DND-41 (cell line): ENCODE measurements at regions not wholly inside any gene's neighbourhood (a gene's known extent, or its start where the extent isn't known, plus 50 kb on each side); places are given as distances from the start of the nearest gene placed in this dataset.

ENCODE experiments used
- ATAC-seq: fragments of 200-7000 bp; cut with Tn5 transposase; 3 replicates; pipeline ENCODE4 v1.9.1; 2021; ENCODE audit warnings: low read depth; ENCODE audit not compliant: insufficient read depth
- DNase-seq: peaks from one replicate; pipeline ENCODE4 v3.0.0-alpha.2; 2020
- H2AFZ ChIP-seq: 2 replicates; pipeline ENCODE4 v1.6.0; 2012; ENCODE audit warnings: low read depth, low read length
- H3K27ac ChIP-seq: 2 replicates; pipeline ENCODE4 v1.5.1; 2012; ENCODE audit warnings: low read length, inconsistent platforms
- H3K27me3 ChIP-seq: fragments of 200-600 bp; sonication (generic); 2 replicates; pipeline ENCODE4 v1.6.0; 2012; ENCODE audit warnings: low read length, mild to moderate bottlenecking, inconsistent platforms; ENCODE audit not compliant: insufficient read depth, poor library complexity
- H3K36me3 ChIP-seq: 2 replicates; pipeline ENCODE4 v1.5.1; 2012; ENCODE audit warnings: low read length, inconsistent platforms; ENCODE audit not compliant: insufficient read depth
- H3K4me1 ChIP-seq: 2 replicates; pipeline ENCODE4 v1.5.1; 2012; ENCODE audit warnings: mild to moderate bottlenecking, low read length; ENCODE audit not compliant: insufficient read depth
- H3K4me2 ChIP-seq: 2 replicates; pipeline ENCODE4 v1.6.0; 2012; ENCODE audit warnings: mild to moderate bottlenecking, moderate library complexity, low read length, inconsistent platforms; ENCODE audit not compliant: insufficient read depth
- H3K4me3 ChIP-seq, 2 experiments: fragments of 200-600 bp in 1 of 2; shearing (Covaris generic) in 1 of 2; 2 replicates each; pipeline ENCODE4 v1.5.1; 2012 to 2016; ENCODE audit warnings: inconsistent platforms in 2 of 2, low read length in 2 of 2, mild to moderate bottlenecking in 2 of 2, low read depth in 1 of 2, moderate library complexity in 1 of 2
- H3K79me2 ChIP-seq: 2 replicates; pipeline ENCODE4 v1.6.0; 2012; ENCODE audit warnings: low read length, inconsistent platforms; ENCODE audit not compliant: insufficient read depth
- H3K9ac ChIP-seq: 2 replicates; pipeline ENCODE4 v1.6.0; 2012; ENCODE audit warnings: low read depth, mild to moderate bottlenecking, inconsistent platforms, low read length, moderate library complexity
- H3K9me3 ChIP-seq: 2 replicates; pipeline ENCODE4 v1.5.1; 2012; ENCODE audit warnings: low read length, moderate library complexity, mild to moderate bottlenecking, inconsistent platforms; ENCODE audit not compliant: insufficient read depth, severe bottlenecking
- H4K20me1 ChIP-seq: 2 replicates; pipeline ENCODE4 v1.6.0; 2012; ENCODE audit warnings: low read length; ENCODE audit not compliant: insufficient read depth
- EZH2 ChIP-seq: IDR thresholded peaks from 3 replicates; pipeline ENCODE4 v1.6.1; 2012; ENCODE audit warnings: borderline replicate concordance, low read depth, mild to moderate bottlenecking, moderate library complexity, low read length, inconsistent platforms; ENCODE audit not compliant: severe bottlenecking
- TF ChIP-seq, protein P1 (sequence below): IDR thresholded peaks from 2 replicates; pipeline ENCODE4 v1.5.1; 2012; ENCODE audit warnings: borderline replicate concordance, low read length, moderate library complexity, mild to moderate bottlenecking; ENCODE audit not compliant: poor library complexity, severe bottlenecking; ENCODE audit errors: extremely low read depth

GRCh38 chr16:80233097-80233835, 307.5 kb upstream of the DYNLRB2 start:
- ATAC-seq (no peak), DNase-seq (no peak)
- Histone ChIP-seq H3K4me1 (no peaks in the 10 kb centered on the region), H3K9ac (no peak overlapping the region), H3K27ac (no peak overlapping the region), H2AFZ (no peak overlapping the region), H3K9me3 (no peaks in the 10 kb centered on the region), H4K20me1 (no peaks in the 10 kb centered on the region), H3K4me2 (no peak overlapping the region), H3K79me2 (no peaks in the 10 kb centered on the region), H3K36me3 (no peaks in the 10 kb centered on the region), H3K27me3 (peaks cover 3% of the 10 kb centered on the region), H3K4me3 (no peak overlapping the region)
- TF ChIP-seq EZH2 = no peak
- TF ChIP-seq, protein P1, sequence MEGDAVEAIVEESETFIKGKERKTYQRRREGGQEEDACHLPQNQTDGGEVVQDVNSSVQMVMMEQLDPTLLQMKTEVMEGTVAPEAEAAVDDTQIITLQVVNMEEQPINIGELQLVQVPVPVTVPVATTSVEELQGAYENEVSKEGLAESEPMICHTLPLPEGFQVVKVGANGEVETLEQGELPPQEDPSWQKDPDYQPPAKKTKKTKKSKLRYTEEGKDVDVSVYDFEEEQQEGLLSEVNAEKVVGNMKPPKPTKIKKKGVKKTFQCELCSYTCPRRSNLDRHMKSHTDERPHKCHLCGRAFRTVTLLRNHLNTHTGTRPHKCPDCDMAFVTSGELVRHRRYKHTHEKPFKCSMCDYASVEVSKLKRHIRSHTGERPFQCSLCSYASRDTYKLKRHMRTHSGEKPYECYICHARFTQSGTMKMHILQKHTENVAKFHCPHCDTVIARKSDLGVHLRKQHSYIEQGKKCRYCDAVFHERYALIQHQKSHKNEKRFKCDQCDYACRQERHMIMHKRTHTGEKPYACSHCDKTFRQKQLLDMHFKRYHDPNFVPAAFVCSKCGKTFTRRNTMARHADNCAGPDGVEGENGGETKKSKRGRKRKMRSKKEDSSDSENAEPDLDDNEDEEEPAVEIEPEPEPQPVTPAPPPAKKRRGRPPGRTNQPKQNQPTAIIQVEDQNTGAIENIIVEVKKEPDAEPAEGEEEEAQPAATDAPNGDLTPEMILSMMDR = no peak

GRCh38 chr16:80231888-80232287, 308.9 kb upstream of the DYNLRB2 start:
- H3K4me2 ChIP-seq = no peak overlapping the region
- H3K4me1 ChIP-seq = no peaks in the 10 kb centered on the region
- H2AFZ ChIP-seq = no peak overlapping the region
- no peak for DNase-seq
- H3K79me2 ChIP-seq = no peaks in the 10 kb centered on the region
- peaks cover 3% of the 10 kb centered on the region for H3K27me3 ChIP-seq
- no peaks in the 10 kb centered on the region for H4K20me1 ChIP-seq
- H3K36me3 ChIP-seq = no peaks in the 10 kb centered on the region
- no peaks in the 10 kb centered on the region for H3K9me3 ChIP-seq
- H3K9ac ChIP-seq = no peak overlapping the region
- TF ChIP-seq, protein P1 = no peak
- no peak for TF ChIP-seq EZH2
- no peak overlapping the region for H3K4me3 ChIP-seq
- no peak for ATAC-seq
- H3K27ac ChIP-seq = no peak overlapping the region

DNA sequence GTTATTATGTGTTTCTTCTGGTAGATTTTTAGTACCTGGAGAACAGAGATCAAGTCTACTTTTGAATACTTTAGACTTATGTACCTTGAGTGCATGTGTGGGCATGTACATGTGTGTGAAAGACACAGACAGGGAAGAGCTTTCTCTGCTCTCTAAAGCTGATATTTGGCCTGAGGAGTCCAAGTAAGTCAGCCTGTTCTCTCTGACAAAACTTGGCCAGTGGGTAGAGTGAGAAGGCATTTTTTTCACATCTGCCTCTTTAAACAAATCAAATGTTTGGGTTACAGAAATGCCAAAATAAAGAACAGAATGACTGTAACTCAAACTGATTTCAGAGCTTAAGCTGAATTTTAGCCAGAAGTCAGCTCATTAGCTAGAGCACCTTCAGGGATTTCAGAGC, 309.7 kb upstream of the DYNLRB2 start:
- no peak for DNase-seq
- Histone ChIP-seq H4K20me1 (no peaks in the 10 kb centered on the region), H2AFZ (no peak overlapping the region), H3K79me2 (no peaks in the 10 kb centered on the region), H3K4me1 (no peaks in the 10 kb centered on the region), H3K36me3 (no peaks in the 10 kb centered on the region), H3K4me3 (no peak overlapping the region), H3K9me3 (no peaks in the 10 kb centered on the region), H3K4me2 (no peak overlapping the region), H3K9ac (no peak overlapping the region), H3K27me3 (no peaks in the 10 kb centered on the region), H3K27ac (no peak overlapping the region)
- ATAC-seq = no peak
- no peak for TF ChIP-seq EZH2
- TF ChIP-seq, protein P1 = no peak
